HG03108 (cell line): ENCODE measurements at regions not wholly inside any gene's neighbourhood (a gene's known extent, or its start where the extent isn't known, plus 50 kb on each side); places are given as distances from the start of the nearest gene placed in this dataset.
"Not testable (repeated sequence)": the region's sequence is repeated elsewhere in the genome, so short reads cannot be mapped to it uniquely, and the experiment has no call there.

Source experiments
- ATAC-seq: cut with Tn5 transposase; IDR thresholded peaks from one replicate; pipeline ENCODE4 v1.9.1; 2021; ENCODE audit warnings: moderate library complexity; ENCODE audit not compliant: unreplicated experiment

- ATAC-seq = no peak
Measured at GRCh38 chr13:82116422-82116989, 1765.8 kb downstream of the SLITRK1 start.

- no peak for ATAC-seq
Measured at GRCh38 chr13:82115391-82115790, 1766.9 kb downstream of the SLITRK1 start.

GRCh38 chr13:82096256-82096655 lies 1755.3 kb upstream of the SPRY2 start:
- ATAC-seq = no peak

- no peak for ATAC-seq
Measured at GRCh38 chr13:82092312-82092711, 1751.4 kb upstream of the SPRY2 start.

GRCh38 chr13:82088781-82089180 lies 1747.9 kb upstream of the SPRY2 start:
- no peak for ATAC-seq

GRCh38 chr13:82076496-82076895 lies 1735.6 kb upstream of the SPRY2 start:
- no peak for ATAC-seq

- ATAC-seq = no peak
Measured at GRCh38 chr13:82070416-82070815, 1729.5 kb upstream of the SPRY2 start.

GRCh38 chr13:82062772-82063171 lies 1721.8 kb upstream of the SPRY2 start:
- ATAC-seq = no peak

GRCh38 chr13:82058364-82058763 lies 1717.4 kb upstream of the SPRY2 start:
- ATAC-seq = no peak

GRCh38 chr13:82045316-82045715 lies 1704.4 kb upstream of the SPRY2 start:
- ATAC-seq = not testable (repeated sequence)

GRCh38 chr13:82036602-82037001 lies 1695.7 kb upstream of the SPRY2 start:
- no peak for ATAC-seq

- no peak for ATAC-seq
Measured at GRCh38 chr13:82011355-82011754, 1670.4 kb upstream of the SPRY2 start.

GRCh38 chr13:82010780-82011179 lies 1669.9 kb upstream of the SPRY2 start:
- ATAC-seq = no peak

GRCh38 chr13:82002710-82003109 lies 1661.8 kb upstream of the SPRY2 start:
- ATAC-seq = no peak

GRCh38 chr13:81995316-81995715 lies 1654.4 kb upstream of the SPRY2 start:
- ATAC-seq = no peak

GRCh38 chr13:81990652-81991051 lies 1649.7 kb upstream of the SPRY2 start:
- ATAC-seq = no peak

- ATAC-seq = no peak
Measured at GRCh38 chr13:81988567-81988966, 1647.6 kb upstream of the SPRY2 start.

GRCh38 chr13:81987677-81988357 lies 1646.9 kb upstream of the SPRY2 start:
- ATAC-seq = no peak

- no peak for ATAC-seq
Measured at GRCh38 chr13:81987159-81987558, 1646.2 kb upstream of the SPRY2 start.

- no peak for ATAC-seq
Measured at GRCh38 chr13:81986308-81986707, 1645.4 kb upstream of the SPRY2 start.

GRCh38 chr13:81957121-81957520 lies 1616.2 kb upstream of the SPRY2 start:
- ATAC-seq = no peak

- ATAC-seq = no peak
Measured at GRCh38 chr13:81929988-81930387, 1589.1 kb upstream of the SPRY2 start.

- no peak for ATAC-seq
Measured at GRCh38 chr13:81927347-81927746, 1586.4 kb upstream of the SPRY2 start.
